ENCODE measurements at regions not wholly inside any gene's neighbourhood (a gene's known extent, or its start where the extent isn't known, plus 50 kb on each side); places are given as distances from the start of the nearest gene placed in this dataset.

GRCh38 chr4:59729321-59729720 is 1470.8 kb upstream of the ADGRL3 start:
- TF ChIP-seq, protein P1, sequence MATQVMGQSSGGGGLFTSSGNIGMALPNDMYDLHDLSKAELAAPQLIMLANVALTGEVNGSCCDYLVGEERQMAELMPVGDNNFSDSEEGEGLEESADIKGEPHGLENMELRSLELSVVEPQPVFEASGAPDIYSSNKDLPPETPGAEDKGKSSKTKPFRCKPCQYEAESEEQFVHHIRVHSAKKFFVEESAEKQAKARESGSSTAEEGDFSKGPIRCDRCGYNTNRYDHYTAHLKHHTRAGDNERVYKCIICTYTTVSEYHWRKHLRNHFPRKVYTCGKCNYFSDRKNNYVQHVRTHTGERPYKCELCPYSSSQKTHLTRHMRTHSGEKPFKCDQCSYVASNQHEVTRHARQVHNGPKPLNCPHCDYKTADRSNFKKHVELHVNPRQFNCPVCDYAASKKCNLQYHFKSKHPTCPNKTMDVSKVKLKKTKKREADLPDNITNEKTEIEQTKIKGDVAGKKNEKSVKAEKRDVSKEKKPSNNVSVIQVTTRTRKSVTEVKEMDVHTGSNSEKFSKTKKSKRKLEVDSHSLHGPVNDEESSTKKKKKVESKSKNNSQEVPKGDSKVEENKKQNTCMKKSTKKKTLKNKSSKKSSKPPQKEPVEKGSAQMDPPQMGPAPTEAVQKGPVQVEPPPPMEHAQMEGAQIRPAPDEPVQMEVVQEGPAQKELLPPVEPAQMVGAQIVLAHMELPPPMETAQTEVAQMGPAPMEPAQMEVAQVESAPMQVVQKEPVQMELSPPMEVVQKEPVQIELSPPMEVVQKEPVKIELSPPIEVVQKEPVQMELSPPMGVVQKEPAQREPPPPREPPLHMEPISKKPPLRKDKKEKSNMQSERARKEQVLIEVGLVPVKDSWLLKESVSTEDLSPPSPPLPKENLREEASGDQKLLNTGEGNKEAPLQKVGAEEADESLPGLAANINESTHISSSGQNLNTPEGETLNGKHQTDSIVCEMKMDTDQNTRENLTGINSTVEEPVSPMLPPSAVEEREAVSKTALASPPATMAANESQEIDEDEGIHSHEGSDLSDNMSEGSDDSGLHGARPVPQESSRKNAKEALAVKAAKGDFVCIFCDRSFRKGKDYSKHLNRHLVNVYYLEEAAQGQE (IDR thresholded peaks at IDR 0.05; ENCODE audit: low read depth) = no peak
- TF ChIP-seq CEBPB (IDR thresholded peaks at IDR 0.05) = no peak
- no peak for TF ChIP-seq TEAD4 (IDR thresholded peaks at IDR 0.05)
- no peak for TF ChIP-seq EGR1 (IDR thresholded peaks at IDR 0.05)
- no peak for TF ChIP-seq RAD21 (IDR thresholded peaks at IDR 0.05; ENCODE audit: low read depth)
- no peak for TF ChIP-seq CREB1 (IDR thresholded peaks at IDR 0.05; ENCODE audit: low read depth)
- no peak for TF ChIP-seq TAF1 (IDR thresholded peaks at IDR 0.05; ENCODE audit: low read depth)
- no peak for TF ChIP-seq ZBTB7A (IDR thresholded peaks at IDR 0.05; ENCODE audit: low read depth)
- TF ChIP-seq FOXM1 (IDR thresholded peaks at IDR 0.05; ENCODE audit: borderline replicate concordance, low read depth) = no peak
- no peak for TF ChIP-seq EP300 (IDR thresholded peaks at IDR 0.05; ENCODE audit: borderline replicate concordance)

Data from Ishikawa (cell line).